Neural cell (in vitro differentiated cells): ENCODE measurements at regions not wholly inside any gene's neighbourhood (a gene's known extent, or its start where the extent isn't known, plus 50 kb on each side); places are given as distances from the start of the nearest gene placed in this dataset.

Source experiments
- H2AFZ ChIP-seq: fragments of 200-600, 300-800 bp; sonication (generic), shearing (Covaris generic); 2 replicates; pipeline ENCODE4 v1.6.0; 2014; ENCODE audit warnings: low read depth, mild to moderate bottlenecking, antibody characterized with exemption, low read length, moderate library complexity
- H3F3A ChIP-seq: fragments of 200-600 bp; shearing (Covaris generic); 2 replicates; pipeline ENCODE4 v1.6.1; 2016; ENCODE audit warnings: mild to moderate bottlenecking, moderate library complexity, mixed read lengths, antibody characterized with exemption, low read length; ENCODE audit not compliant: insufficient read depth, poor library complexity, severe bottlenecking
- H3K27ac ChIP-seq: fragments of 200-600, 300-800 bp; sonication (generic), shearing (Covaris generic); 2 replicates; pipeline ENCODE4 v1.5.1; 2014; ENCODE audit warnings: mild to moderate bottlenecking, low read length, moderate library complexity
- H3K27me3 ChIP-seq: fragments of 300-800, 200-600 bp; sonication (generic), shearing (Covaris generic); 2 replicates; pipeline ENCODE4 v1.6.0; 2014; ENCODE audit warnings: mild to moderate bottlenecking, low read depth, low read length, moderate library complexity; ENCODE audit not compliant: insufficient read depth
- H3K36me3 ChIP-seq: fragments of 300-800, 200-600 bp; sonication (generic), shearing (Covaris generic); 2 replicates; pipeline ENCODE4 v1.5.1; 2014; ENCODE audit warnings: mild to moderate bottlenecking, antibody characterized with exemption, low read length, moderate library complexity; ENCODE audit not compliant: insufficient read depth
- H3K4me2 ChIP-seq: fragments of 300-800, 200-600 bp; sonication (generic), shearing (Covaris generic); 2 replicates; pipeline ENCODE4 v1.6.0; 2014; ENCODE audit warnings: mild to moderate bottlenecking, low read length
- H3K4me3 ChIP-seq: fragments of 300-800, 200-600 bp; sonication (generic), shearing (Covaris generic); 2 replicates; pipeline ENCODE4 v1.5.1; 2014; ENCODE audit warnings: mild to moderate bottlenecking, low read length, moderate library complexity
- H3K79me2 ChIP-seq: fragments of 200-600 bp; shearing (Covaris generic); replicated peaks from 2 replicates; pipeline ENCODE4 v1.6.0; 2014; ENCODE audit warnings: mild to moderate bottlenecking, low read length, moderate library complexity; ENCODE audit not compliant: insufficient read depth
- H3K9ac ChIP-seq: fragments of 300-800, 200-600 bp; sonication (generic), shearing (Covaris generic); 2 replicates; pipeline ENCODE4 v1.6.1; 2016; ENCODE audit warnings: mild to moderate bottlenecking, low read length, mixed read lengths
- H3K9me2 ChIP-seq: fragments of 200-600 bp; shearing (Covaris generic); 2 replicates; pipeline ENCODE4 v1.6.1; 2016; ENCODE audit warnings: mild to moderate bottlenecking, low read length, mixed read lengths; ENCODE audit not compliant: insufficient read depth
- H3K9me3 ChIP-seq: fragments of 200-600, 300-800 bp; sonication (generic), shearing (Covaris generic); 2 replicates; pipeline ENCODE4 v1.6.1; 2016; ENCODE audit warnings: mild to moderate bottlenecking, mixed run types, low read length, moderate library complexity, mixed read lengths
- H4K20me1 ChIP-seq: fragments of 200-600 bp; shearing (Covaris generic); 2 replicates; pipeline ENCODE4 v1.6.1; 2016; ENCODE audit warnings: mild to moderate bottlenecking, mixed run types; ENCODE audit not compliant: insufficient read depth
- EP300 ChIP-seq: fragments of 450-650 bp; conservative IDR thresholded peaks from 2 replicates; pipeline ENCODE4 v1.6.1; 2014; ENCODE audit warnings: antibody characterized with exemption, mild to moderate bottlenecking, moderate library complexity; ENCODE audit not compliant: poor library complexity, severe bottlenecking
- EZH2 ChIP-seq: fragments of 200-600, 300-800 bp; shearing (Covaris generic), sonication (generic); IDR thresholded peaks from 2 replicates; pipeline ENCODE4 v1.6.1; 2014; ENCODE audit warnings: antibody characterized with exemption, low read length, borderline replicate concordance, mild to moderate bottlenecking; ENCODE audit not compliant: insufficient read depth, poor library complexity, severe bottlenecking
- MXI1 ChIP-seq: fragments of 450-650 bp; conservative IDR thresholded peaks from 2 replicates; pipeline ENCODE4 v1.6.1; 2014; ENCODE audit warnings: antibody characterized with exemption, mild to moderate bottlenecking; ENCODE audit not compliant: poor library complexity, severe bottlenecking
- POLR2AphosphoS5 ChIP-seq: IDR thresholded peaks from 2 replicates; pipeline ENCODE4 v1.6.1; 2012
- RAD21 ChIP-seq: fragments of 450-650 bp; conservative IDR thresholded peaks from 2 replicates; pipeline ENCODE4 v1.6.1; 2014; ENCODE audit warnings: antibody characterized with exemption, mild to moderate bottlenecking, moderate library complexity
- SMC3 ChIP-seq: fragments of 450-650 bp; conservative IDR thresholded peaks from 2 replicates; pipeline ENCODE4 v1.6.1; 2014; ENCODE audit warnings: antibody characterized with exemption, mild to moderate bottlenecking, moderate library complexity; ENCODE audit not compliant: poor library complexity
- TAF1 ChIP-seq: IDR thresholded peaks from 2 replicates; pipeline ENCODE4 v1.6.1; 2012; ENCODE audit warnings: low read depth
- TF ChIP-seq, protein P1 (sequence below): IDR thresholded peaks from 2 replicates; pipeline ENCODE4 v1.6.1; 2012; ENCODE audit warnings: borderline replicate concordance
- TF ChIP-seq, protein P2 (sequence below): fragments of 450-650 bp; IDR thresholded peaks from 2 replicates; pipeline ENCODE4 v1.5.1; 2014; ENCODE audit warnings: antibody characterized with exemption, mild to moderate bottlenecking, moderate library complexity; ENCODE audit not compliant: poor library complexity, severe bottlenecking

DNA sequence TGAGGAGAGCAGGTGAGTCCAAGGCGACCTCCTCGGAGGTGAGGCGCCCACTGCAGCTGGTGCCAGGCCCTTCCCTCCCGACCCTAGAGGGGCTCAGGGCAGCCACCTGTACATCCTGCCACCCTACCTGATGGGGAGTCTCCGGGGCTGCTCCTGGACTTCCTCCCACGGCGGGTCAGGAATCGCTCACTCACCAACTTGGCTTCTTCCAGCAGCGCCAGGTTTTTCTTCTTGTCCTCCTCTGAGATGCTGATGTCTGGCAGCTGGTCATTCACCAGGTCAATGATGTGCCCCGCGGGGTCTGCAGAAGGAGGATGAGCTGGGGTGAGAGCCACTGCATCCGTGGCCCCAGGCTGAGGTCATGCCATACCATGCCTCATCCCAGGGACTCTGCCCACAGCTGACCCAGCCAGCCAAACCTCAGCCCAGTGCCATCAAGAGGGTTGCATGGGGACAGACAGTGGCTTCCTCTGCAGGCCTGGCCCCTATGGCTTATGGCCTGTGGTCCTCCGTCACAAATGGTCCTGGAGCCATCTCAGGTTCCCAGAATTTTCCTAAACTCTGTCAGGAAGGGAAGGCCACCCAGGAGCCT, 61.0 kb upstream of the LYVE1 start:
- H3K27me3 ChIP-seq: no peaks in the 10 kb centered on the region
- no peak overlapping the region for H3K4me2 ChIP-seq
- H3K79me2 ChIP-seq: no peaks in the 10 kb centered on the region
- H3K9me3 ChIP-seq: no peaks in the 10 kb centered on the region
- H3K9ac ChIP-seq: no peak overlapping the region
- no peak overlapping the region for H2AFZ ChIP-seq
- H3K4me3 ChIP-seq: no peak overlapping the region
- TF ChIP-seq RAD21 (no peak), POLR2AphosphoS5 (no peak), EP300 (no peak), EZH2 (no peak), MXI1 (no peak), TAF1 (no peak), SMC3 (no peak)
- TF ChIP-seq, protein P1, sequence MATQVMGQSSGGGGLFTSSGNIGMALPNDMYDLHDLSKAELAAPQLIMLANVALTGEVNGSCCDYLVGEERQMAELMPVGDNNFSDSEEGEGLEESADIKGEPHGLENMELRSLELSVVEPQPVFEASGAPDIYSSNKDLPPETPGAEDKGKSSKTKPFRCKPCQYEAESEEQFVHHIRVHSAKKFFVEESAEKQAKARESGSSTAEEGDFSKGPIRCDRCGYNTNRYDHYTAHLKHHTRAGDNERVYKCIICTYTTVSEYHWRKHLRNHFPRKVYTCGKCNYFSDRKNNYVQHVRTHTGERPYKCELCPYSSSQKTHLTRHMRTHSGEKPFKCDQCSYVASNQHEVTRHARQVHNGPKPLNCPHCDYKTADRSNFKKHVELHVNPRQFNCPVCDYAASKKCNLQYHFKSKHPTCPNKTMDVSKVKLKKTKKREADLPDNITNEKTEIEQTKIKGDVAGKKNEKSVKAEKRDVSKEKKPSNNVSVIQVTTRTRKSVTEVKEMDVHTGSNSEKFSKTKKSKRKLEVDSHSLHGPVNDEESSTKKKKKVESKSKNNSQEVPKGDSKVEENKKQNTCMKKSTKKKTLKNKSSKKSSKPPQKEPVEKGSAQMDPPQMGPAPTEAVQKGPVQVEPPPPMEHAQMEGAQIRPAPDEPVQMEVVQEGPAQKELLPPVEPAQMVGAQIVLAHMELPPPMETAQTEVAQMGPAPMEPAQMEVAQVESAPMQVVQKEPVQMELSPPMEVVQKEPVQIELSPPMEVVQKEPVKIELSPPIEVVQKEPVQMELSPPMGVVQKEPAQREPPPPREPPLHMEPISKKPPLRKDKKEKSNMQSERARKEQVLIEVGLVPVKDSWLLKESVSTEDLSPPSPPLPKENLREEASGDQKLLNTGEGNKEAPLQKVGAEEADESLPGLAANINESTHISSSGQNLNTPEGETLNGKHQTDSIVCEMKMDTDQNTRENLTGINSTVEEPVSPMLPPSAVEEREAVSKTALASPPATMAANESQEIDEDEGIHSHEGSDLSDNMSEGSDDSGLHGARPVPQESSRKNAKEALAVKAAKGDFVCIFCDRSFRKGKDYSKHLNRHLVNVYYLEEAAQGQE: no peak
- TF ChIP-seq, protein P2, sequence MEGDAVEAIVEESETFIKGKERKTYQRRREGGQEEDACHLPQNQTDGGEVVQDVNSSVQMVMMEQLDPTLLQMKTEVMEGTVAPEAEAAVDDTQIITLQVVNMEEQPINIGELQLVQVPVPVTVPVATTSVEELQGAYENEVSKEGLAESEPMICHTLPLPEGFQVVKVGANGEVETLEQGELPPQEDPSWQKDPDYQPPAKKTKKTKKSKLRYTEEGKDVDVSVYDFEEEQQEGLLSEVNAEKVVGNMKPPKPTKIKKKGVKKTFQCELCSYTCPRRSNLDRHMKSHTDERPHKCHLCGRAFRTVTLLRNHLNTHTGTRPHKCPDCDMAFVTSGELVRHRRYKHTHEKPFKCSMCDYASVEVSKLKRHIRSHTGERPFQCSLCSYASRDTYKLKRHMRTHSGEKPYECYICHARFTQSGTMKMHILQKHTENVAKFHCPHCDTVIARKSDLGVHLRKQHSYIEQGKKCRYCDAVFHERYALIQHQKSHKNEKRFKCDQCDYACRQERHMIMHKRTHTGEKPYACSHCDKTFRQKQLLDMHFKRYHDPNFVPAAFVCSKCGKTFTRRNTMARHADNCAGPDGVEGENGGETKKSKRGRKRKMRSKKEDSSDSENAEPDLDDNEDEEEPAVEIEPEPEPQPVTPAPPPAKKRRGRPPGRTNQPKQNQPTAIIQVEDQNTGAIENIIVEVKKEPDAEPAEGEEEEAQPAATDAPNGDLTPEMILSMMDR: no peak
- no peaks in the 10 kb centered on the region for H4K20me1 ChIP-seq
- no peaks in the 10 kb centered on the region for H3F3A ChIP-seq
- no peaks in the 10 kb centered on the region for H3K36me3 ChIP-seq
- no peaks in the 10 kb centered on the region for H3K9me2 ChIP-seq
- H3K27ac ChIP-seq: no peak overlapping the region

DNA sequence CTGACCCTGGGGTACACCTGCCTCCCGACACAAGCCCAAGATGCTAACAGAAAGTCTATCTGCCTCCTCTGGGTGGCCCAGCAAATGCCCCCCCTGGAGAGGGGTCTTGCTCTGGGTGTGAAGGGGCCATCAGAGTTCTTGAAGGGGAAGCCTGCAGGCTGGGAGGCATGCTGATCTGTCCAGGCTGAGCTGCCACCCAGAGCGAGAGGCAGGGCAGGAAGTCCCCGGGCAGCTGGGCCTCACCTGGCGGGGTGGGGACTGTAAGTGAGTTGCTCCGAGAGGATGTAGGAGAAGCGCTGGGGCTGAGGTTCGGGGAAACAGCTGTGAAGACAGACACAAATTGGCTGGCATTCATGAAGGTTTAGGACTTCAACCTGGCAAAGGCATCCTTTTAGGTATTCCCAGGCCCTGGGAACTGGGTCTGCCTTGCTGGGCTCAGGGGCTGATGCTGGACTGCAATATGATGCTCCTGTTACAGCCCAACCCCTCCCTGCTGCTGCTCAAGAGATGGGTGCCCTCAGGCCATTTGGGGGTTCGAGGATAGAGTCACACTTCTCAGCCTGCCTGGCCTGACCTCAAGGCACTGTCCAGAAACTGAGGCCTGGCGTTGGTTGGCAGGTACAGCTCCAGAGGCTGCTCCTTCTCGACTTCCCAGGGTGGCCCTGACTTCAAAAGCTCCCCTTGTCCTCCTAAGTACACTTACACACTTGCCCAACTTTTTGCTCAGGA, 60.2 kb upstream of the LYVE1 start:
- TF ChIP-seq, protein P2: no peak
- TF ChIP-seq EZH2 (no peak), RAD21 (no peak), SMC3 (no peak), MXI1 (no peak), TAF1 (no peak), EP300 (no peak), POLR2AphosphoS5 (no peak)
- TF ChIP-seq, protein P1: no peak
- Histone ChIP-seq H2AFZ (no peak overlapping the region), H3K27ac (no peak overlapping the region), H3K36me3 (no peaks in the 10 kb centered on the region), H3K9me2 (no peaks in the 10 kb centered on the region), H3K4me2 (no peak overlapping the region), H3K27me3 (no peaks in the 10 kb centered on the region), H3K79me2 (no peaks in the 10 kb centered on the region), H3F3A (no peaks in the 10 kb centered on the region), H3K9ac (no peak overlapping the region), H3K9me3 (no peaks in the 10 kb centered on the region), H3K4me3 (no peak overlapping the region), H4K20me1 (no peaks in the 10 kb centered on the region)
